ENCODE measurements at regions not wholly inside any gene's neighbourhood (a gene's known extent, or its start where the extent isn't known, plus 50 kb on each side); places are given as distances from the start of the nearest gene placed in this dataset.

GRCh38 chr21:28699596-28700259 lies 292.9 kb downstream of the LTN1 start:
- TF ChIP-seq ETS1 (IDR thresholded peaks at IDR 0.05) (no peak), CTCF (conservative IDR thresholded peaks at IDR 0.05; ENCODE audit: low read depth in 2 of 2) (no peak), POLR2AphosphoS5 (IDR thresholded peaks at IDR 0.05; ENCODE audit: low read depth) (no peak), CREB1 (CRISPR knock-in tag; IDR thresholded peaks at IDR 0.05; ENCODE audit: low read depth) (no peak), EZH2 (IDR thresholded peaks at IDR 0.05; ENCODE audit: low read depth, unreplicated experiment) (no peak), ZNF331 (CRISPR knock-in tag; IDR thresholded peaks at IDR 0.05; ENCODE audit: low read depth) (no peak), REST (IDR thresholded peaks at IDR 0.05; ENCODE audit: unreplicated experiment) (no peak)

Measured in GM23338 (cell line).